ENCODE measurements at regions not wholly inside any gene's neighbourhood (a gene's known extent, or its start where the extent isn't known, plus 50 kb on each side); places are given as distances from the start of the nearest gene placed in this dataset.

GRCh38 chr16:52629296-52629695 is 82.4 kb upstream of the TOX3 start:
- FAIRE-seq = no peak
- Histone ChIP-seq H3K9me3 (replicated peaks; ENCODE audit: control insufficient read depth, insufficient read depth, low read length) (no peaks in the 10 kb centered on the region), H3K79me2 (ENCODE audit: control insufficient read depth, insufficient read depth, low read length) (no peaks in the 10 kb centered on the region), H3K4me3 (no peak overlapping the region), H3K27ac (ENCODE audit: control insufficient read depth, insufficient read depth) (no peak overlapping the region), H3K36me3 (ENCODE audit: control insufficient read depth in 2 of 2, insufficient read depth in 2 of 2, low read length in 1 of 2) (no peaks in the 10 kb centered on the region), H3K4me1 (ENCODE audit: control insufficient read depth, insufficient read depth, low read length) (no peaks in the 10 kb centered on the region), H2AFZ (ENCODE audit: control insufficient read depth, low read depth, low read length) (no peak overlapping the region), H4K20me1 (ENCODE audit: control insufficient read depth, insufficient read depth) (no peaks in the 10 kb centered on the region), H3K27me3 (replicated peaks in 1 of 2; ENCODE audit: control insufficient read depth in 2 of 2, insufficient read depth in 2 of 2, low read length in 1 of 2) (no peaks in the 10 kb centered on the region), H3K4me2 (ENCODE audit: control insufficient read depth, insufficient read depth) (no peak overlapping the region), H3K9ac (ENCODE audit: control insufficient read depth, insufficient read depth, low read length) (no peak overlapping the region)
- ChIA-PET CTCF (no interaction called here), RAD21 (ENCODE audit: unreplicated experiment) (no interaction called here), POLR2A (no interaction called here), SMC1A (ENCODE audit: uncharacterized antibody, unreplicated experiment) (no interaction called here)
- DNase-seq (ENCODE audit: low read depth, low spot score) = no peak
- 1% methylated on average over 4 of the region's 4 CpGs for WGBS (ENCODE audit: insufficient coverage, insufficient replicate concordance, low lambda C conversion rate, missing lambda C conversion rate)
- no peak for TF ChIP-seq CBX5 (IDR thresholded peaks at IDR 0.05; ENCODE audit: low read depth)
- no peak for TF ChIP-seq E2F4 (IDR thresholded peaks at IDR 0.05; ENCODE audit: low read depth, low read length)
- TF ChIP-seq ZBED1 (IDR thresholded peaks at IDR 0.05; ENCODE audit: borderline replicate concordance) = no peak
- no peak for TF ChIP-seq SRF (IDR thresholded peaks at IDR 0.05; ENCODE audit: low read depth in 2 of 2, low read length in 2 of 2)
- TF ChIP-seq PAX8 (IDR thresholded peaks at IDR 0.05) = no peak
- TF ChIP-seq HDAC2 (IDR thresholded peaks at IDR 0.05) = no peak
- no peak for TF ChIP-seq ZBTB33 (IDR thresholded peaks at IDR 0.05)
- TF ChIP-seq, protein P1, sequence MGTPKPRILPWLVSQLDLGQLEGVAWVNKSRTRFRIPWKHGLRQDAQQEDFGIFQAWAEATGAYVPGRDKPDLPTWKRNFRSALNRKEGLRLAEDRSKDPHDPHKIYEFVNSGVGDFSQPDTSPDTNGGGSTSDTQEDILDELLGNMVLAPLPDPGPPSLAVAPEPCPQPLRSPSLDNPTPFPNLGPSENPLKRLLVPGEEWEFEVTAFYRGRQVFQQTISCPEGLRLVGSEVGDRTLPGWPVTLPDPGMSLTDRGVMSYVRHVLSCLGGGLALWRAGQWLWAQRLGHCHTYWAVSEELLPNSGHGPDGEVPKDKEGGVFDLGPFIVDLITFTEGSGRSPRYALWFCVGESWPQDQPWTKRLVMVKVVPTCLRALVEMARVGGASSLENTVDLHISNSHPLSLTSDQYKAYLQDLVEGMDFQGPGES (IDR thresholded peaks at IDR 0.05) = no peak
- no TSS peak for BruUV-seq (replicated peaks)
- ATAC-seq = no peak
- in situ Hi-C loops (cut with MboI) = no loop called here
- intact Hi-C loops (cut with micrococcal nuclease; ENCODE audit: unreplicated experiment) = no loop called here

Data from GM12878 (cell line).